Neural cell (in vitro differentiated cells): ENCODE measurements at regions not wholly inside any gene's neighbourhood (a gene's known extent, or its start where the extent isn't known, plus 50 kb on each side); places are given as distances from the start of the nearest gene placed in this dataset.

Source experiments
- H2AFZ ChIP-seq: fragments of 200-600, 300-800 bp; sonication (generic), shearing (Covaris generic); 2 replicates; pipeline ENCODE4 v1.6.0; 2014; ENCODE audit warnings: low read depth, mild to moderate bottlenecking, antibody characterized with exemption, low read length, moderate library complexity
- H3F3A ChIP-seq: fragments of 200-600 bp; shearing (Covaris generic); 2 replicates; pipeline ENCODE4 v1.6.1; 2016; ENCODE audit warnings: mild to moderate bottlenecking, moderate library complexity, mixed read lengths, antibody characterized with exemption, low read length; ENCODE audit not compliant: insufficient read depth, poor library complexity, severe bottlenecking
- H3K27ac ChIP-seq: fragments of 200-600, 300-800 bp; sonication (generic), shearing (Covaris generic); 2 replicates; pipeline ENCODE4 v1.5.1; 2014; ENCODE audit warnings: mild to moderate bottlenecking, low read length, moderate library complexity
- H3K27me3 ChIP-seq: fragments of 300-800, 200-600 bp; sonication (generic), shearing (Covaris generic); 2 replicates; pipeline ENCODE4 v1.6.0; 2014; ENCODE audit warnings: mild to moderate bottlenecking, low read depth, low read length, moderate library complexity; ENCODE audit not compliant: insufficient read depth
- H3K36me3 ChIP-seq: fragments of 300-800, 200-600 bp; sonication (generic), shearing (Covaris generic); 2 replicates; pipeline ENCODE4 v1.5.1; 2014; ENCODE audit warnings: mild to moderate bottlenecking, antibody characterized with exemption, low read length, moderate library complexity; ENCODE audit not compliant: insufficient read depth
- H3K4me2 ChIP-seq: fragments of 300-800, 200-600 bp; sonication (generic), shearing (Covaris generic); 2 replicates; pipeline ENCODE4 v1.6.0; 2014; ENCODE audit warnings: mild to moderate bottlenecking, low read length
- H3K4me3 ChIP-seq: fragments of 300-800, 200-600 bp; sonication (generic), shearing (Covaris generic); 2 replicates; pipeline ENCODE4 v1.5.1; 2014; ENCODE audit warnings: mild to moderate bottlenecking, low read length, moderate library complexity
- H3K79me2 ChIP-seq: fragments of 200-600 bp; shearing (Covaris generic); replicated peaks from 2 replicates; pipeline ENCODE4 v1.6.0; 2014; ENCODE audit warnings: mild to moderate bottlenecking, low read length, moderate library complexity; ENCODE audit not compliant: insufficient read depth
- H3K9ac ChIP-seq: fragments of 300-800, 200-600 bp; sonication (generic), shearing (Covaris generic); 2 replicates; pipeline ENCODE4 v1.6.1; 2016; ENCODE audit warnings: mild to moderate bottlenecking, low read length, mixed read lengths
- H3K9me2 ChIP-seq: fragments of 200-600 bp; shearing (Covaris generic); 2 replicates; pipeline ENCODE4 v1.6.1; 2016; ENCODE audit warnings: mild to moderate bottlenecking, low read length, mixed read lengths; ENCODE audit not compliant: insufficient read depth
- H3K9me3 ChIP-seq: fragments of 200-600, 300-800 bp; sonication (generic), shearing (Covaris generic); 2 replicates; pipeline ENCODE4 v1.6.1; 2016; ENCODE audit warnings: mild to moderate bottlenecking, mixed run types, low read length, moderate library complexity, mixed read lengths
- H4K20me1 ChIP-seq: fragments of 200-600 bp; shearing (Covaris generic); 2 replicates; pipeline ENCODE4 v1.6.1; 2016; ENCODE audit warnings: mild to moderate bottlenecking, mixed run types; ENCODE audit not compliant: insufficient read depth
- EP300 ChIP-seq: fragments of 450-650 bp; conservative IDR thresholded peaks from 2 replicates; pipeline ENCODE4 v1.6.1; 2014; ENCODE audit warnings: antibody characterized with exemption, mild to moderate bottlenecking, moderate library complexity; ENCODE audit not compliant: poor library complexity, severe bottlenecking
- EZH2 ChIP-seq: fragments of 200-600, 300-800 bp; shearing (Covaris generic), sonication (generic); IDR thresholded peaks from 2 replicates; pipeline ENCODE4 v1.6.1; 2014; ENCODE audit warnings: antibody characterized with exemption, low read length, borderline replicate concordance, mild to moderate bottlenecking; ENCODE audit not compliant: insufficient read depth, poor library complexity, severe bottlenecking
- MXI1 ChIP-seq: fragments of 450-650 bp; conservative IDR thresholded peaks from 2 replicates; pipeline ENCODE4 v1.6.1; 2014; ENCODE audit warnings: antibody characterized with exemption, mild to moderate bottlenecking; ENCODE audit not compliant: poor library complexity, severe bottlenecking
- POLR2AphosphoS5 ChIP-seq: IDR thresholded peaks from 2 replicates; pipeline ENCODE4 v1.6.1; 2012
- RAD21 ChIP-seq: fragments of 450-650 bp; conservative IDR thresholded peaks from 2 replicates; pipeline ENCODE4 v1.6.1; 2014; ENCODE audit warnings: antibody characterized with exemption, mild to moderate bottlenecking, moderate library complexity
- REST ChIP-seq: IDR thresholded peaks from 2 replicates; pipeline ENCODE4 v1.6.1; 2012; ENCODE audit warnings: borderline replicate concordance
- SMC3 ChIP-seq: fragments of 450-650 bp; conservative IDR thresholded peaks from 2 replicates; pipeline ENCODE4 v1.6.1; 2014; ENCODE audit warnings: antibody characterized with exemption, mild to moderate bottlenecking, moderate library complexity; ENCODE audit not compliant: poor library complexity
- TAF1 ChIP-seq: IDR thresholded peaks from 2 replicates; pipeline ENCODE4 v1.6.1; 2012; ENCODE audit warnings: low read depth
- TF ChIP-seq, protein P1 (sequence below): fragments of 450-650 bp; IDR thresholded peaks from 2 replicates; pipeline ENCODE4 v1.5.1; 2014; ENCODE audit warnings: antibody characterized with exemption, mild to moderate bottlenecking, moderate library complexity; ENCODE audit not compliant: poor library complexity, severe bottlenecking

GRCh38 chr10:28986856-28987255 is 302.0 kb upstream of the LYZL1 start:
- H3F3A ChIP-seq = no peaks in the 10 kb centered on the region
- H3K4me2 ChIP-seq = no peak overlapping the region
- H3K27me3 ChIP-seq = no peaks in the 10 kb centered on the region
- H3K27ac ChIP-seq = no peak overlapping the region
- H4K20me1 ChIP-seq = no peaks in the 10 kb centered on the region
- no peak overlapping the region for H3K4me3 ChIP-seq
- no peaks in the 10 kb centered on the region for H3K9me2 ChIP-seq
- no peaks in the 10 kb centered on the region for H3K79me2 ChIP-seq
- TF ChIP-seq MXI1 (no peak), POLR2AphosphoS5 (no peak), REST (no peak), TAF1 (no peak), RAD21 (no peak), SMC3 (no peak), EP300 (no peak), EZH2 (no peak)
- TF ChIP-seq, protein P1, sequence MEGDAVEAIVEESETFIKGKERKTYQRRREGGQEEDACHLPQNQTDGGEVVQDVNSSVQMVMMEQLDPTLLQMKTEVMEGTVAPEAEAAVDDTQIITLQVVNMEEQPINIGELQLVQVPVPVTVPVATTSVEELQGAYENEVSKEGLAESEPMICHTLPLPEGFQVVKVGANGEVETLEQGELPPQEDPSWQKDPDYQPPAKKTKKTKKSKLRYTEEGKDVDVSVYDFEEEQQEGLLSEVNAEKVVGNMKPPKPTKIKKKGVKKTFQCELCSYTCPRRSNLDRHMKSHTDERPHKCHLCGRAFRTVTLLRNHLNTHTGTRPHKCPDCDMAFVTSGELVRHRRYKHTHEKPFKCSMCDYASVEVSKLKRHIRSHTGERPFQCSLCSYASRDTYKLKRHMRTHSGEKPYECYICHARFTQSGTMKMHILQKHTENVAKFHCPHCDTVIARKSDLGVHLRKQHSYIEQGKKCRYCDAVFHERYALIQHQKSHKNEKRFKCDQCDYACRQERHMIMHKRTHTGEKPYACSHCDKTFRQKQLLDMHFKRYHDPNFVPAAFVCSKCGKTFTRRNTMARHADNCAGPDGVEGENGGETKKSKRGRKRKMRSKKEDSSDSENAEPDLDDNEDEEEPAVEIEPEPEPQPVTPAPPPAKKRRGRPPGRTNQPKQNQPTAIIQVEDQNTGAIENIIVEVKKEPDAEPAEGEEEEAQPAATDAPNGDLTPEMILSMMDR = no peak
- no peak overlapping the region for H3K9ac ChIP-seq
- no peaks in the 10 kb centered on the region for H3K9me3 ChIP-seq
- H2AFZ ChIP-seq = no peak overlapping the region
- no peaks in the 10 kb centered on the region for H3K36me3 ChIP-seq

- no peak overlapping the region for H2AFZ ChIP-seq
- H3K36me3 ChIP-seq = no peaks in the 10 kb centered on the region
- no peaks in the 10 kb centered on the region for H3F3A ChIP-seq
- H3K27ac ChIP-seq = no peak overlapping the region
- H3K9me3 ChIP-seq = no peaks in the 10 kb centered on the region
- no peaks in the 10 kb centered on the region for H3K79me2 ChIP-seq
- no peaks in the 10 kb centered on the region for H4K20me1 ChIP-seq
- no peaks in the 10 kb centered on the region for H3K9me2 ChIP-seq
- no peak overlapping the region for H3K4me3 ChIP-seq
- H3K27me3 ChIP-seq = no peaks in the 10 kb centered on the region
- H3K9ac ChIP-seq = no peak overlapping the region
- TF ChIP-seq TAF1 (no peak), EZH2 (no peak), POLR2AphosphoS5 (no peak), EP300 (no peak), SMC3 (no peak), MXI1 (no peak), RAD21 (no peak), REST (no peak)
- TF ChIP-seq, protein P1 = no peak
- no peak overlapping the region for H3K4me2 ChIP-seq
Observed at GRCh38 chr10:28987555-28988320, 301.1 kb upstream of the LYZL1 start.
